ENCODE measurements at regions not wholly inside any gene's neighbourhood (a gene's known extent, or its start where the extent isn't known, plus 50 kb on each side); places are given as distances from the start of the nearest gene placed in this dataset.
"Not testable (repeated sequence)": the region's sequence is repeated elsewhere in the genome, so short reads cannot be mapped to it uniquely, and the experiment has no call there.

DNA sequence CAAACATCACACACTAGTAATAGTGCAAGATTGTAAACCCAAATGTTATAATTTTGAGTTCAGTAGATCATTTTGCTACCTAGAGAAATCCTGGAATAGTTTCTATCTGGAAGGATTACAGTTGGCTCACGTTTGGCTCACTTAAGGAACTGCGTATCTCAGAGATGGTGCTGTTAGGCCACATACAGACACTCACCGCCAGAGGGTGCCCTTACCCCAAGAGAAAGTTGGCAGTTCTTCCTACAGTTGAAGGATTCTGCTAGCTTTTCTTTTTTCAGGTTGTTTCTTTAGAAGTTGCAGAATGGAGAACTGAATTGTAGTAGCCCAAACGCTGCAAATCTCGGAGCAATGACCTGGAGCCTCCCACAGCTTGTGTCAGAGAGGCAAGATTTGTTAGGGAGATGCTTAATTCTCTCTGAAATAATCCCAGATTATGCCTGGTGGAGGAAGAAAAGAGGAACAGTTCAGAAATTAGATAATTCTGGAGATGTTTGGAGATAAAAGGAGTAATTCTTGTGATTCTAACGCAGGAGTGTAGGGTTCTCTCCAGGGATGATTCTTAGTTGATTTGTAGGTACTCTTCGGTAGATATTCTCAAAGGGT, 87.9 kb upstream of the PAPPA2 start:
- no peaks in the 10 kb centered on the region for H3K4me1 ChIP-seq
- ATAC-seq, result peak; percentile 96 to 98
- TF ChIP-seq GATA3 (IDR thresholded peaks at IDR 0.05; ENCODE audit: borderline replicate concordance) (no peak), FOXS1 (CRISPR knock-in tag; IDR thresholded peaks at IDR 0.05) (no peak), SMC3 (IDR thresholded peaks at IDR 0.05) (peak; percentile 79), ZSCAN20 (CRISPR knock-in tag; IDR thresholded peaks at IDR 0.05) (no peak), CTCF (IDR thresholded peaks at IDR 0.05) (peak; percentile 87), RAD21 (conservative IDR thresholded peaks at IDR 0.05 in 1 of 2, IDR thresholded peaks at IDR 0.05 in 1 of 2) (peak; percentile 77 to 86), CBX8 (IDR thresholded peaks at IDR 0.05) (no peak)
- no peak overlapping the region for H3K4me3 ChIP-seq
- no peak overlapping the region for H3K4me2 ChIP-seq
- DNase-seq (ENCODE audit: low read depth in 1 of 2, low spot score in 1 of 2), result peak; percentile 40 to 71
- 1% methylated on average over 7 of the region's 7 CpGs for WGBS (ENCODE audit: missing lambda C conversion rate)
- CTCF ChIA-PET, result interaction anchor here (0.7 to 2.6 kb wide), 13 partner anchors 15 to 1571 kb away, joined by 3 to 10 read pairs (median 4); no protein-coding TSS in a partner anchor
- no peak for FAIRE-seq
- H3K27ac ChIP-seq, result no peak overlapping the region
- POLR2A ChIA-PET, result no interaction called here
- no peaks in the 10 kb centered on the region for H3K9me3 ChIP-seq

DNA sequence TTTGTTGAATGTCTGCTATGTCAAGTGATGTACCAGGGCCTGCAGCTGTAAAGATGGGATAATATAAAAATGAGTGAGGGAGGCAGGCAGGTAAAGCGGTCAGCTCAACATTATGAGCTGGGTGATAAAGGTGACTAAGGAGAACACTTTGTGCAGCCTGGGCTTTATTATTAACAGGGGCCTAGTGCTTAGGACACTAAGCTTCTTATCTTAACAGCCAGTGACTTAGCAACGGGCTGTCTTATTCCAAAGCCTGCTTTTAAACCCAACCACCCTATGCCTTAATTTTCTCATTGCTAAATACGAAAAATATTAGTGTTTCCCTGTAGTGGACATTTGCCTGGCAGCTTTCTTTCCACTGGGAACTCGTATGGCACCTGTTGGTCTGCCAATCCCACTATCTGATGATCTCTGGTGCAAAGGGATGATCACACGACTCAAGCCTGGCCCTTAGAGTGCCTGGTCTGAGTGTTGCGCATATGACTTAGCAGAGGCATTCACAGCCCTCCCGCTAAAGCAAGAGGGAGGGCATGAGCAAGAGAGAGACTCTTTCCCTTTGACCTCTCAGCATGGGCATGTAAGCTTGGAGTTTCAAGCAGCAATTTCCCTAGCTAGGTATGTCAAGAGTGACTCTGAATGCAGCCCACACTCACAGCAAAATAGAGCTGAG, 98.6 kb upstream of the PAPPA2 start:
- ATAC-seq (no peak; a peak in 1 of 6 replicates), DNase-seq (ENCODE audit: low read depth in 1 of 2, low spot score in 1 of 2) (no peak), FAIRE-seq (no peak)
- H3K9me3 ChIP-seq, result no peaks in the 10 kb centered on the region
- H3K4me2 ChIP-seq, result no peak overlapping the region
- CTCF ChIA-PET, result interaction anchor here (0.9 kb wide), 1 partner anchor 1213 kb away, joined by 3 read pairs; no protein-coding TSS in a partner anchor
- no peak overlapping the region for H3K27ac ChIP-seq
- no peak for TF ChIP-seq NR3C1 (IDR thresholded peaks at IDR 0.05)
- no peak for TF ChIP-seq KDM5A (IDR thresholded peaks at IDR 0.05)
- no peak for TF ChIP-seq ZFP36 (IDR thresholded peaks at IDR 0.05; ENCODE audit: borderline replicate concordance, partially characterized antibody)
- no peaks in the 10 kb centered on the region for H3K4me1 ChIP-seq
- no peak overlapping the region for H3K4me3 ChIP-seq
- POLR2A ChIA-PET, result no interaction called here
- WGBS (ENCODE audit: missing lambda C conversion rate), result 27% methylated on average over 7 of the region's 7 CpGs

DNA sequence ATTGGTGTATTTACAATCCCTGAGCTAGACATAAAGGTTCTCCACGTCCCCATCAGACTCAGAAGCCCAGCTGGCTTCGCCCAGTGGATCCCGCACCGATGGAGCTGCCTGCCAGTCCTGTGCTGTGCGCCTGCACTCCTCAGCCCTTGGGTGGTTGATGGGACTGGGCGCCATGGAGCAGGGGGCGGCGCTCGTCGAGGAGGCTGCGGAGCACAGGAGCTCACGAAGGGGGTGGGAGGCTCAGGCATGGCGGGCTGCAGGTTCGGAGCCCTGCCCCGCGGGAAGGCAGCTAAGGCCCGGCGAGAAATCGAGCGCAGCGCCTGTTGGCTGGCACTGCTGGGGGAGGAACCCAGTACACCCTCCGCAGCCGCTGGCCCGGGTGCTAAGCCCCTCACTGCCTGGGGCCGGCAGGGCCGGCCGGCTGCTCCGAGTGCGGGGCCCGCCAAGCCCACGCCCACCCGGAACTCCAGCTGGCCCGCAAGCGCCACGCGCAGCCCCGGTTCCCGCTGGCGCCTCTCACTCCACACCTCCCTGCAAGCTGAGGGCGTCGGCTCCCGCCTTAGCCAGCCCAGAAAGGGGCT, 113.8 kb upstream of the PAPPA2 start:
- DNase-seq (ENCODE audit: low read depth in 1 of 2, low spot score in 1 of 2); POLR2A ChIA-PET; ATAC-seq; H3K27ac ChIP-seq; H3K4me2 ChIP-seq; H3K4me3 ChIP-seq; FAIRE-seq; H3K4me1 ChIP-seq; H3K9me3 ChIP-seq: not testable (repeated sequence)
- CTCF ChIA-PET, result interaction anchor here (0.5 kb wide), 1 partner anchor 1198 kb away, joined by 3 read pairs; no protein-coding TSS in a partner anchor
- 64% methylated on average over 18 of the region's 42 CpGs for WGBS (ENCODE audit: missing lambda C conversion rate)

DNA sequence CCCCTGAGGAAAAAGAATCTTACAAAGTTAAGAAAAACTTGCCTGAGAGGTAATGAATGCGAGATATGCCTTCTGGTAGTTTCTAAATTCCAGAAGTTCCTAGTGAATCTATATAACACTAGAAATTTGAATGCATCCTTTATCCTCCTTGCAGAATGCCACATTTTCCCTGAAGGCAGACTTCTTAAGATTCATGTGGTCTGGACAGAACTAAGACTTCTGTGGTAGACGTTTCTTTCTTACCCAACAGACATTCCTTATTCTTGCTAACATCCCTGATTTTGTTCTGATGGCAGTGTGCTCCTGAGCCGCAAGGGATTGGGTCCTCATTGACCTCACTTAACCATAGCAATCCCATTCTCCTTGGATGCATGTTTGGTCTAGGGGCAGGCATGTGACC, 121.3 kb upstream of the PAPPA2 start:
- Histone ChIP-seq H3K4me1 (no peaks in the 10 kb centered on the region), H3K4me2 (no peak overlapping the region), H3K9me3 (peaks cover 4% of the 10 kb centered on the region; the same call in 1 of the 3 replicates), H3K27ac (no peak overlapping the region), H3K4me3 (no peak overlapping the region)
- DNase-seq (ENCODE audit: low read depth in 1 of 2, low spot score in 1 of 2) (no peak), ATAC-seq (no peak), FAIRE-seq (no peak)
- WGBS (ENCODE audit: missing lambda C conversion rate), result 2% methylated on average over 3 of the region's 3 CpGs
- ChIA-PET CTCF (no interaction called here), POLR2A (no interaction called here)
- TF ChIP-seq SREBF2 (IDR thresholded peaks at IDR 0.05) (no peak), KDM1A (IDR thresholded peaks at IDR 0.05; ENCODE audit: low read depth) (no peak), EHMT2 (IDR thresholded peaks at IDR 0.05; ENCODE audit: low read depth) (no peak), POLR2A (IDR thresholded peaks at IDR 0.05; ENCODE audit: low read length) (no peak), SMC3 (IDR thresholded peaks at IDR 0.05) (no peak), CBX8 (IDR thresholded peaks at IDR 0.05) (no peak), FOXS1 (CRISPR knock-in tag; IDR thresholded peaks at IDR 0.05) (no peak), CTCF (IDR thresholded peaks at IDR 0.05) (no peak), FOSL2 (IDR thresholded peaks at IDR 0.05) (no peak), FOSL2 (CRISPR knock-in tag; IDR thresholded peaks at IDR 0.05) (no peak), PHF8 (IDR thresholded peaks at IDR 0.05; ENCODE audit: borderline replicate concordance, low read depth) (no peak), ATOH8 (CRISPR knock-in tag; IDR thresholded peaks at IDR 0.05; ENCODE audit: low read depth) (no peak), HOXA7 (CRISPR knock-in tag; IDR thresholded peaks at IDR 0.05) (no peak), ESRRA (IDR thresholded peaks at IDR 0.05; ENCODE audit: borderline replicate concordance, low read length) (no peak), EP300 (IDR thresholded peaks at IDR 0.05) (no peak)
- TF ChIP-seq, protein P1, sequence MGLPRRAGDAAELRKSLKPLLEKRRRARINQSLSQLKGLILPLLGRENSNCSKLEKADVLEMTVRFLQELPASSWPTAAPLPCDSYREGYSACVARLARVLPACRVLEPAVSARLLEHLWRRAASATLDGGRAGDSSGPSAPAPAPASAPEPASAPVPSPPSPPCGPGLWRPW (IDR thresholded peaks at IDR 0.05), result no peak
- TF ChIP-seq, protein P2, sequence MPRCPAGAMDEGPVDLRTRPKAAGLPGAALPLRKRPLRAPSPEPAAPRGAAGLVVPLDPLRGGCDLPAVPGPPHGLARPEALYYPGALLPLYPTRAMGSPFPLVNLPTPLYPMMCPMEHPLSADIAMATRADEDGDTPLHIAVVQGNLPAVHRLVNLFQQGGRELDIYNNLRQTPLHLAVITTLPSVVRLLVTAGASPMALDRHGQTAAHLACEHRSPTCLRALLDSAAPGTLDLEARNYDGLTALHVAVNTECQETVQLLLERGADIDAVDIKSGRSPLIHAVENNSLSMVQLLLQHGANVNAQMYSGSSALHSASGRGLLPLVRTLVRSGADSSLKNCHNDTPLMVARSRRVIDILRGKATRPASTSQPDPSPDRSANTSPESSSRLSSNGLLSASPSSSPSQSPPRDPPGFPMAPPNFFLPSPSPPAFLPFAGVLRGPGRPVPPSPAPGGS (IDR thresholded peaks at IDR 0.05), result no peak
